SH-SY5Y (cell line): ENCODE measurements at regions not wholly inside any gene's neighbourhood (a gene's known extent, or its start where the extent isn't known, plus 50 kb on each side); places are given as distances from the start of the nearest gene placed in this dataset.

Experiments
- GATA2 ChIP-seq: IDR thresholded peaks from 2 replicates; pipeline ENCODE4 v1.6.1; 2011; ENCODE audit warnings: mild to moderate bottlenecking, low read depth, low read length
- GATA3 ChIP-seq: IDR thresholded peaks from 2 replicates; pipeline ENCODE4 v1.6.1; 2011; ENCODE audit warnings: low read depth, mild to moderate bottlenecking, low read length, moderate library complexity

- TF ChIP-seq GATA3 = no peak
Observed at GRCh38 chrX:4322916-4323315, 609.5 kb upstream of the PRKX start.

- no peak for TF ChIP-seq GATA3
- TF ChIP-seq GATA2 = no peak
Observed at GRCh38 chrX:4320436-4320947, 607.0 kb upstream of the PRKX start.

DNA sequence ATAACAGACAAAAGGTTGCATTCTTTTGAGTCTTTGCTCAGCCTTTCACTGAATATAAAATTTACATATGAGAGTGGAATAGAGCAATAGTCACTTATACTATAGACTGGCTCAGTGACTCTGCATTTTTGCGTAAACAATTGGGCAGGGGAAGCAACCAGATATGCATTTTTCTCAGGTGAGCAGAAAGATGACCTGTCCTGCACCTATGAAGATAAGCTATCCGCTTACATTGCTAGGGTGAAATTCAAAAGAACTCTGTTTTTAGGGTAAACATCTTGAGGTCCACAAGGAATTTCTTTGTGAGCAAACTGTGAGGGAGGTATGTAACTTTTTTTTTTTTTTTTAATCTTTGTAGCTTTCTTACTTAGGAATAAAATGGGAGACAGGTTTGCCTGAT is 602.4 kb upstream of the PRKX start:
- TF ChIP-seq GATA2 = no peak
- TF ChIP-seq GATA3 = no peak

GRCh38 chrX:4314586-4314985 is 601.1 kb upstream of the PRKX start:
- TF ChIP-seq GATA3 = no peak

- no peak for TF ChIP-seq GATA2
- no peak for TF ChIP-seq GATA3
Observed at GRCh38 chrX:4277122-4277521, 563.7 kb upstream of the PRKX start.

GRCh38 chrX:4268676-4269075 is 555.2 kb upstream of the PRKX start:
- TF ChIP-seq GATA3 = no peak
- no peak for TF ChIP-seq GATA2

DNA sequence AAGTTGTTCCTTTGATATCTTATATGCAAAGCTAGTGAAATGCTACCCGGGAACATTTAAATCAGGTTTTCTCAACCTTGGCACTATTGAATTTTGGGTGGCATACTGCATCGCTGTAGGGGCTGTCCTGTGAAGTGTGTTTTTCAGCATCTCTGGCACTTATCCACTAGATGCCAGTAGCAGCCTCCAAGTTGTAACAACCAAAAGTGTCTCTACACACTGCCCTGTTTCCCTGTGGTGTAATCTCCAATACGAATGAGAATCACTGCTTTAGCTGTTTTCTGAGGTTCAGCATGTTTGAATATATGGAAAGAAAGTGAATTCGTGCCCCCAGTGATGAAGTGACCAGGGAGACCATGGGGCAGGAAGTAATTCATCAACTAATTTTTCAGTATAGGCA is 551.6 kb upstream of the PRKX start:
- TF ChIP-seq GATA2 = no peak

DNA sequence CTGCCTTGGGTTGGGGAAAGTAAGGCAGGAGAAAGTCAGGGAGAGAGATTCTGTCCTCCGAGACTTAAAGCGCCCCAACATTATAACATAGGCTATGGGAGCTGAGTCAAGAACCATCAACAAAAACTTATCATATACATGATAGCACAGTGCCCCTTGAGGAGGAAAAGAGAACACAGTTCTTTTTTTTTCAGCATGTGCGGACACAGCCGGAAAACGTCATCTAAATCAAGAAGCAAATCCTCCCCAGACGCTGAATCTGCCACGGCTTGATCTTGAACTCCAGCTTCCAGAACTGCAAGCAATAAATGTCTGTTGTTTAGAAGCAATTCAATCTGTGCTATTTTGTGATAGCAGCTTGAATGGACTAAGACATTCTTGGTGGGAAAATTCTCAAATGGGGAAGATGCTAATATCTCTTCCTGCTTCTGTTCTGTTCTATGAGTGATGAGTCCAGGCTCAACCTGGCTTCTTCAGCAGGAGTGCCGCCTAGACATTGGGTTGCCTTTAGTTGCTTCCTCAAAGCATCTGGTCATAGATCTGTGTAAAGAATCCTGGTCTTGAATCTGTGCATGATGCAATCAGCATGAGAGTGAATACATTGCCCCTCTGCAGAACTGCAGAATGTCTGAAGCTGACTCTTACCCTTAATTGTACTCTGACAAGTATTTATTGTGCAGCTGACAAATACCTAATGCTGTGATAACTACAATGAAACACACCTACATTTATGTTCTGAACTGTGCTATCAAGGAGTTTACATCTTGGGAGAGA is 549.8 kb upstream of the PRKX start:
- TF ChIP-seq GATA2 = no peak
- no peak for TF ChIP-seq GATA3

GRCh38 chrX:4253092-4253491 is 539.6 kb upstream of the PRKX start:
- TF ChIP-seq GATA3 = no peak
- no peak for TF ChIP-seq GATA2

GRCh38 chrX:4249401-4249800 is 536.0 kb upstream of the PRKX start:
- TF ChIP-seq GATA3 (no peak), GATA2 (no peak)

- no peak for TF ChIP-seq GATA3
- no peak for TF ChIP-seq GATA2
Observed at GRCh38 chrX:4243759-4244158, 530.3 kb upstream of the PRKX start.

- no peak for TF ChIP-seq GATA3
- no peak for TF ChIP-seq GATA2
Observed at GRCh38 chrX:4240541-4241194, 527.2 kb upstream of the PRKX start.

DNA sequence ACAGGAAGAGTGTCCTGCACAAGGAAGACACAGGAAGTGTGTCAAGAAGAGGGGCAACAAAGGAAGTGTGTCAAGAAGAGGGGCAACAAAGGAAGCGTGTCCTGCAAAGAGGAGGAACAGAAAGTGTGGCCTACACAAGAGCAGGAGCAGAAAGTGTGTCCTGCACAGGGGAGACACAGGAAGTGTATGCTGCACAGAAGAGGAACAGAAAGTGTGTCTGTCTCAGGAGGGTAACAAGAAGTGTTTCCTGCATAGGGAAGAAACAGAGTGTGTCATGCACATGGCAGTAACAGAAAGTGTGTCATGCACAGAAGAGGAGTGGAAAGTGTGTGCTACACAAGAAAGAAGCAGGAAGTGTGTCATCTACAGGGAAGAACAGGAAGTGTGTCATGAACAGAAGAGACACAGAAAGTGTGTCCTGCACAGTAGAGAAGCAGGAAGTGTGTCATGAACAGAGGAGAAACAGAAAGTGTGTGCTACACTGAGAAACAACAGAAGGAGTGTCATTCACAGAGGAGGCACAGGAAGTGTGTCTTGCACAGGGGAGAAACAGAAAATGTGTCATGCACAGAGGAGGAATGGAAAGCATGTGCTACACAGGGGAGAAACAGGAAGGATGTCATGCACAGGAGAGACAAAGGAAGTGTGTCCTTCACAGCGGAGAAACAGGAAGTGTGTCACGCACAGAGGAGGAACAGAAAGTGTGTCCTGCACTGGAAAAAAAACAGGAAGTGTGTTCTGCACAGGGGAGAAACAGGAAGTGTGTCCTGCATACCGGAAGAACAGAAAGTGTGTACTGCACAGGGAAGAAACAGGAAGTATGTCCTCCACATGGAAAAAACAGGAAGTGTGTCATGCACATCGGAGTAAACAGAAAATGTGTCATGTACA is 526.4 kb upstream of the PRKX start:
- TF ChIP-seq GATA2 (no peak), GATA3 (no peak)

- TF ChIP-seq GATA3 (no peak), GATA2 (no peak)
Observed at GRCh38 chrX:4238916-4239315, 525.5 kb upstream of the PRKX start.
